D341Med (cell line): ENCODE measurements at regions not wholly inside any gene's neighbourhood (a gene's known extent, or its start where the extent isn't known, plus 50 kb on each side); places are given as distances from the start of the nearest gene placed in this dataset.

Experiments
- DNase-seq: peaks from one replicate; pipeline ENCODE4 v3.0.0; 2012; ENCODE audit warnings: low spot score

- no peak for DNase-seq
Observed at GRCh38 chr11:122346006-122346405, 230.0 kb upstream of the BLID start.

GRCh38 chr11:122345586-122345985, 229.6 kb upstream of the BLID start:
- DNase-seq: no peak

GRCh38 chr11:122344215-122344614, 228.2 kb upstream of the BLID start:
- DNase-seq: no peak

GRCh38 chr11:122343210-122343609, 227.2 kb upstream of the BLID start:
- no peak for DNase-seq

GRCh38 chr11:122342089-122342744, 226.2 kb upstream of the BLID start:
- no peak for DNase-seq

GRCh38 chr11:122341477-122341876, 225.5 kb upstream of the BLID start:
- no peak for DNase-seq

GRCh38 chr11:122340607-122341290, 224.7 kb upstream of the BLID start:
- no peak for DNase-seq

- no peak for DNase-seq
Observed at GRCh38 chr11:122339436-122340060, 223.5 kb upstream of the BLID start.

- DNase-seq: no peak
Observed at GRCh38 chr11:122337704-122338103, 221.7 kb upstream of the BLID start.

- no peak for DNase-seq
Observed at GRCh38 chr11:122337241-122337640, 221.2 kb upstream of the BLID start.

GRCh38 chr11:122336706-122337105, 220.7 kb upstream of the BLID start:
- DNase-seq: no peak

GRCh38 chr11:122334546-122335339, 218.7 kb upstream of the BLID start:
- DNase-seq: no peak

GRCh38 chr11:122333467-122333866, 217.5 kb upstream of the BLID start:
- no peak for DNase-seq

- DNase-seq: no peak
Observed at GRCh38 chr11:122331079-122331478, 215.1 kb upstream of the BLID start.

GRCh38 chr11:122330279-122330965, 214.4 kb upstream of the BLID start:
- DNase-seq: no peak

- no peak for DNase-seq
Observed at GRCh38 chr11:122327528-122327927, 211.5 kb upstream of the BLID start.

GRCh38 chr11:122323754-122324421, 207.9 kb upstream of the BLID start:
- DNase-seq: no peak

GRCh38 chr11:122322329-122322728, 206.3 kb upstream of the BLID start:
- DNase-seq: no peak

GRCh38 chr11:122320671-122321070, 204.7 kb upstream of the BLID start:
- no peak for DNase-seq

GRCh38 chr11:122319691-122320620, 203.9 kb upstream of the BLID start:
- no peak for DNase-seq
